ENCODE measurements at regions not wholly inside any gene's neighbourhood (a gene's known extent, or its start where the extent isn't known, plus 50 kb on each side); places are given as distances from the start of the nearest gene placed in this dataset.

GRCh38 chr12:77349689-77350370 lies 284.5 kb upstream of the E2F7 start:
- TF ChIP-seq CTCF (conservative IDR thresholded peaks at IDR 0.05) (no peak), EZH2 (IDR thresholded peaks at IDR 0.05; ENCODE audit: low read depth) (no peak)
